Stimulated activated naive CD8-positive, alpha-beta T cell treated with anti-CD3 and anti-CD28 coated beads, Interleukin-15, amount 100 ng/mL, for 72 hours (primary cell): ENCODE measurements at regions not wholly inside any gene's neighbourhood (a gene's known extent, or its start where the extent isn't known, plus 50 kb on each side); places are given as distances from the start of the nearest gene placed in this dataset.
A peak's percentile ranks its signal among the peaks of the same experiment; 100 is the strongest.
"Not testable (repeated sequence)": the region's sequence is repeated elsewhere in the genome, so short reads cannot be mapped to it uniquely, and the experiment has no call there.

Source experiments
- ATAC-seq: fragments of 150-1000 bp; cut with Tn5 transposase; 2 replicates; pipeline ENCODE4 v1.10.0; 2021; ENCODE audit warnings: mild to moderate bottlenecking, moderate library complexity
- DNase-seq, 2 donors: peaks; one replicate each; pipeline ENCODE4 v3.0.0; 2021 to 2022
- H3K27ac Mint-ChIP-seq, 2 donors: one replicate each; pipeline ENCODE4 v1.8.0; 2022; ENCODE audit warnings: mild to moderate bottlenecking in 2 of 2, mixed read lengths in 2 of 2, moderate library complexity in 2 of 2
- H3K27me3 Mint-ChIP-seq: one replicate; pipeline ENCODE4 v1.8.0; 2022; ENCODE audit warnings: mixed read lengths
- H3K4me1 Mint-ChIP-seq: one replicate; pipeline ENCODE4 v1.8.0; 2022; ENCODE audit warnings: mild to moderate bottlenecking, mixed read lengths
- H3K4me3 Mint-ChIP-seq, 2 donors: one replicate each; pipeline ENCODE4 v1.8.0; 2022; ENCODE audit warnings: mild to moderate bottlenecking in 2 of 2, mixed read lengths in 2 of 2, moderate library complexity in 1 of 2
- H3K9me3 Mint-ChIP-seq, 2 donors: one replicate each; pipeline ENCODE4 v1.8.0; 2022; ENCODE audit warnings: mixed read lengths in 2 of 2

DNA sequence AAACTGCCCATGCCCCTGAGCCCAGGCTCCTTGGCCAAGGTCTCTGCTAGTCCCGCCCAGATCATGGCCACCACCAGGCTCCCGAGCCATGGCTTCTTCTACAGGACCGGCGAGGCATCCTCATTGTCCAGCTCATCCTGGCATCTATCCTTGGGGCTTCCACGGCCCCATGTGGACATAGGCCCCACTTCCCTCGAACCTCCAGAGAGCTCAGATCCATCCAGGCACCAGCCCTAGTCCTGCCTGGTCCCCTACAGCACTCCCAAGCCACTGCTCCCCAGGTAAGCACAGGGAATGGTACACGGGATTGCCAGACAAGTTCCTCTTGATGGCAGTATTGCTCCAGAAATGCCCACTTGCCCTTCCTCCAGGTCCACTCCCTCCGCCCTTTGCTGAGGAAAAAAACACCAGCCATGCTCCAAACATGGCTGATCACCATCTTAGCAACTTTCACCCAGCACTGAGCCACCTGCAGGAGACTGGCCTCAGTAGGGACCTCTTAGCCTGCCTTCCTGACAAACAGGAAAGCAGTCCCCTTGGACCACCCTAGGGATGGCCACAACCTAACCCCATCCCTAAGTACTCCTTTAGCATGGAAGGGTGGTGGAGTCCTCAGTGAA lies 272.1 kb upstream of the AGTR2 start:
- peak overlapping the region in 1 of 2 donors; percentile 27 for H3K27ac Mint-ChIP-seq
- peaks cover 0 to 13% of the 10 kb centered on the region in 2 donors for H3K9me3 Mint-ChIP-seq
- H3K4me3 Mint-ChIP-seq, result no peak overlapping the region
- H3K27me3 Mint-ChIP-seq, result no peaks in the 10 kb centered on the region
- H3K4me1 Mint-ChIP-seq, result no peaks in the 10 kb centered on the region
- ATAC-seq, result no peak
- DNase-seq, result no peak

DNA sequence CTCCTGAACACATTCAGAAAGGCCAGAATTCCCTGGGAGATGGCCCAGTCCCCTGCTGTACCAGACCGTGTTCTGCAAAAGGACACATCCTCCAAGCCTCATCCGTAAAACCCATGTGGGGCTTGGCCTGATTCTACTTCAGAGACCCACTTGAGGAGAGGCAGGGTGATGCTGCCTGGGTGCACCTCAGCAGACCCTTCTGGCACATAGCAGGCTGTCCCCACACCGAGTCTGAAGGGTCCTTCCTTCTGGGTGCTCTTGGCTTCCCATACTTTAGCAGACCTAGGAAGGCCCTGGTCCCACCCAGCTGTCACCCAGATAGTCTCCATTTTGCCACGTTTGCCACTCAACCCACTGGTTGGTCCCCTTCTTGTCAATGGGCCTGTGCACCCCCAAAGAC lies 270.1 kb upstream of the AGTR2 start:
- Mint-ChIP-seq H3K27ac (no peak overlapping the region), H3K9me3 (peaks cover 0 to 13% of the 10 kb centered on the region in 2 donors), H3K27me3 (no peaks in the 10 kb centered on the region), H3K4me3 (no peak overlapping the region), H3K4me1 (no peaks in the 10 kb centered on the region)
- no peak for ATAC-seq
- no peak for DNase-seq

GRCh38 chrX:115901241-115901640 lies 269.3 kb upstream of the AGTR2 start:
- Mint-ChIP-seq H3K27ac (no peak overlapping the region), H3K4me1 (no peaks in the 10 kb centered on the region), H3K4me3 (no peak overlapping the region), H3K27me3 (no peaks in the 10 kb centered on the region), H3K9me3 (peaks cover 0 to 13% of the 10 kb centered on the region in 2 donors)
- DNase-seq, result no peak
- no peak for ATAC-seq

GRCh38 chrX:115902995-115903394 lies 267.5 kb upstream of the AGTR2 start:
- Mint-ChIP-seq H3K27me3 (no peaks in the 10 kb centered on the region), H3K4me1 (no peaks in the 10 kb centered on the region), H3K27ac (no peak overlapping the region), H3K9me3 (peaks cover 0 to 13% of the 10 kb centered on the region in 2 donors), H3K4me3 (no peak overlapping the region)
- no peak for ATAC-seq
- no peak for DNase-seq

- no peak for ATAC-seq
- no peak overlapping the region for H3K4me3 Mint-ChIP-seq
- H3K4me1 Mint-ChIP-seq, result no peaks in the 10 kb centered on the region
- DNase-seq, result no peak
- no peak overlapping the region for H3K27ac Mint-ChIP-seq
- no peaks in the 10 kb centered on the region for H3K27me3 Mint-ChIP-seq
- peaks cover 0 to 7% of the 10 kb centered on the region in 2 donors for H3K9me3 Mint-ChIP-seq
Observed at GRCh38 chrX:115906276-115906675, 264.3 kb upstream of the AGTR2 start.

GRCh38 chrX:115906881-115907280 lies 263.7 kb upstream of the AGTR2 start:
- Mint-ChIP-seq H3K9me3 (peaks cover 0 to 3% of the 10 kb centered on the region in 2 donors), H3K27me3 (no peaks in the 10 kb centered on the region), H3K4me1 (no peaks in the 10 kb centered on the region), H3K27ac (no peak overlapping the region), H3K4me3 (no peak overlapping the region)
- DNase-seq, result no peak
- ATAC-seq, result no peak

- H3K4me3 Mint-ChIP-seq, result no peak overlapping the region
- H3K27me3 Mint-ChIP-seq, result no peaks in the 10 kb centered on the region
- H3K27ac Mint-ChIP-seq, result no peak overlapping the region
- ATAC-seq, result no peak
- H3K4me1 Mint-ChIP-seq, result no peaks in the 10 kb centered on the region
- DNase-seq, result no peak
- H3K9me3 Mint-ChIP-seq, result no peaks in the 10 kb centered on the region
Observed at GRCh38 chrX:115909017-115909416, 261.5 kb upstream of the AGTR2 start.

DNA sequence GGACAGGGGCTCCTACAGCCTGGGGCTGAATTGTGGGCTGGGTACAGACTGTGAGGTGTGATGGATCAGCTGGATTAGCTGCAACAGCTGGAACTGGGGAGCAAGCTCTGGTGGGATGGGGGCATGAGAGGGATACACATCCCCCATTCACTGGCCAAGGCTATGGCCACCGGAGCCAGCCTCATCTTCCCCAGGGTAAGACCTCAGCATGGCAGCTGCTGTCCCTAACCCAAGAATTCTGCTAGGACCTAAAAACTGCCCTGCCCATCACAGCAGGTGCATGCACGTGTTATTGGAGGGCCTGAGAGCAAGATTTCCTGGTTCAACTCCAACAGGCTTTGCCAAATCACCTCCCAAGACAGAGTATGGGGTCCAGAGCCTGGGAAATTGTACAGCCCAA lies 258.6 kb upstream of the AGTR2 start:
- no peaks in the 10 kb centered on the region for H3K4me1 Mint-ChIP-seq
- no peaks in the 10 kb centered on the region for H3K27me3 Mint-ChIP-seq
- no peaks in the 10 kb centered on the region for H3K9me3 Mint-ChIP-seq
- ATAC-seq, result no peak
- no peak overlapping the region for H3K4me3 Mint-ChIP-seq
- H3K27ac Mint-ChIP-seq, result no peak overlapping the region
- no peak for DNase-seq

DNA sequence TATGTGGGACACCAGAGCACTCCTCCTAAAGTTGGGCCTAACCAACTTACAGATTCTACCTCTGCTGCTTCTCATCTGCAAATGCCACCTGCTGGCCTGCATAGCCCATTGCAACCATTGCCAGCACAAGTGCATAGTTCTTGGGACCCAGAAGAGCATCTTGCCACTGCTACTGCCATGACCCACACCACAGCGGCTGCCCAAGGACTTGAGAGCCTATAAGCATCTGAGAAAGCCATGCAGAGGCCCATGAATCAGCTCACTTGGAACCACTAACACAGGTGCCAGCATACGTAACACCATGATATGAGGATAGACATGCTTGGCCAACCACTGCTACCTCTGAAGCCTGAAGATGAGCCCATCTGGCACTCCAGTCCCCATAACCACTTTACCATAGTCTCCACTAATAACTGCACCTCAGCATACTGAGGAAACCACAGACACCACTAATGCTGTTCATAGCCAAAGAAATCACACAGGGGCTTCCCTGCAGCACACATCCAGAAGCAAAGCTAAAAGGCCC lies 258.1 kb upstream of the AGTR2 start:
- Mint-ChIP-seq H3K4me1 (no peaks in the 10 kb centered on the region), H3K4me3 (no peak overlapping the region), H3K9me3 (no peaks in the 10 kb centered on the region), H3K27ac (no peak overlapping the region), H3K27me3 (no peaks in the 10 kb centered on the region)
- ATAC-seq (no peak), DNase-seq (no peak)

DNA sequence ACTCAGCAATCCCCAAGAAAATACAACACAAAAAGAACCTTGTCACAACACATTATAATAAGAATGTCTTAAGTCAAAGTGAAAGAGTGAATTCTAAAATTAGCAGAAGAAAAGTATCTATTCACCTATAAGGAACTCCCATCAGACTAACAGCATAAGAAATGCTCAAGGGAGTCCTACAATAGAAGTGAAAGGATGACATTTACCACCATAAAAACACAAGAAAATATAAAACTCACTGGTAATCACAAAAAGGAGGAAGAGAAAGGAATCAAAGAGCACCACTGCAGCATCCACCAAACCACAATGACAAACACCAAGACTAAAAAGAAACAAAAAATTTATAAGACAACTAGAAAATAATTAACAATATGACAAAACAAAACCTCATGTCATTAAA lies 257.0 kb upstream of the AGTR2 start:
- no peak overlapping the region for H3K27ac Mint-ChIP-seq
- ATAC-seq (no peak), DNase-seq (no peak)
- H3K4me3 Mint-ChIP-seq, result no peak overlapping the region
- no peaks in the 10 kb centered on the region for H3K4me1 Mint-ChIP-seq
- no peaks in the 10 kb centered on the region for H3K27me3 Mint-ChIP-seq
- no peaks in the 10 kb centered on the region for H3K9me3 Mint-ChIP-seq

DNA sequence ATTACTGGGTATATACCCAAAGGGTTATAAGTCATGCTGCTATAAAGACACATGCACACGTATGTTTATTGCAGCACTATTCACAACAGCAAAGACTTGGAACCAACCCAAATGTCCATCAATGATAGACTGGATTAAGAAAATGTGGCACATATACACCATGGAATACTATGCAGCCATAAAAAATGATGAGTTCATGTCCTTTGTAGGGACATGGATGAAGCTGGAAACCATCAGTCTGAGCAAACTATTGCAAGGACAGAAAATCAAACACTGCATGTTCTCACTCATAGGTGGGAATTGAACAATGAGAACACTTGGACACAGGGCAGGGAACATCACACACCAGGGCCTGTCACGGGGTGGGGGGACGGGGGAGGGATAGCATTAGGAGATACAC lies 254.9 kb upstream of the AGTR2 start:
- H3K27me3 Mint-ChIP-seq, H3K4me3 Mint-ChIP-seq, H3K27ac Mint-ChIP-seq, ATAC-seq, DNase-seq, H3K9me3 Mint-ChIP-seq, H3K4me1 Mint-ChIP-seq: not testable (repeated sequence)

DNA sequence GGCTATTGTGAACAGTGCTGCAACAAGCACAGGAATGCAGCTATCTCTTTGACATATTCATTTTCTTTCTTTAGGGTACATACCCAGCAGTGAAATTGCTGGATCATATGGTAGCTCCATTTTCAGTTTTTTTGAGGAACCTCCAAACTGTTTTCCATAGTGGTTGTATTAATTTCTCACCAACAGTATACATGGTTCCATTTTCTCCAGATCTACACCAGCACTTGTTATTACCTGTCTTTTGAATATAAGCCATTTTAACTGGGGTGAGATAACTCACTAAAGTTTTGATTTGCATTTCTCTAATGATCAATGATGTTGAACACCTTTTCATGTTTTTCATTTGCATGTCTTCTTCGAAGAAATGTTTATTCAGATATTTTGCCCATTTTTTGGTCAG lies 241.1 kb upstream of the AGTR2 start:
- Mint-ChIP-seq H3K4me1 (no peaks in the 10 kb centered on the region), H3K27ac (no peak overlapping the region), H3K9me3 (peaks cover 0 to 18% of the 10 kb centered on the region in 2 donors), H3K27me3 (no peaks in the 10 kb centered on the region), H3K4me3 (no peak overlapping the region)
- no peak for ATAC-seq
- DNase-seq, result no peak

- Mint-ChIP-seq H3K27ac (no peak overlapping the region), H3K27me3 (no peaks in the 10 kb centered on the region), H3K4me1 (no peaks in the 10 kb centered on the region), H3K4me3 (no peak overlapping the region), H3K9me3 (no peaks in the 10 kb centered on the region)
- DNase-seq, result no peak
- ATAC-seq, result no peak
Observed at GRCh38 chrX:115936008-115936407, 234.5 kb upstream of the AGTR2 start.

DNA sequence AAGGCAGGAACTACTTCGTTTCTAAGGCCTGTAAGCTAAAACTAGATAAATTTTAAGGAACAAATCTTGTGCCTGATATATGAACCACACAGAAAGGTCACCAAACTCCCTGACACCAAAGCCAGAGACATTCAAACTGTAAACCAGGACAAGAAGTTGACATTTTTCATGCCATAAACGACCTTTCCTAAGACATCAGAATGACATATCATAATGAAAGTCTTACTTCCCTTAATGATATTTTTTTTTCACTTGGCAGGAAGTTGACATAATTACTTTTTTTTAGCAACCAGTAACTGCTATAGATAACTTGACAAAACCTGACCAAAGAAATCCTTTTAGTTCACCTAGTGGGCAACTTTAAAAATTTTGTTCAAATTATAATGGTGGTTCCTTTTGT lies 231.5 kb upstream of the AGTR2 start:
- H3K4me3 Mint-ChIP-seq, result no peak overlapping the region
- no peak overlapping the region for H3K27ac Mint-ChIP-seq
- H3K4me1 Mint-ChIP-seq, result no peaks in the 10 kb centered on the region
- no peaks in the 10 kb centered on the region for H3K27me3 Mint-ChIP-seq
- H3K9me3 Mint-ChIP-seq, result peaks cover 0 to 5% of the 10 kb centered on the region in 2 donors
- DNase-seq (no peak), ATAC-seq (no peak)

GRCh38 chrX:115939636-115940160 lies 230.8 kb upstream of the AGTR2 start:
- DNase-seq (no peak), ATAC-seq (no peak)
- no peaks in the 10 kb centered on the region for H3K4me1 Mint-ChIP-seq
- H3K9me3 Mint-ChIP-seq, result peaks cover 0 to 5% of the 10 kb centered on the region in 2 donors
- H3K27me3 Mint-ChIP-seq, result no peaks in the 10 kb centered on the region
- H3K4me3 Mint-ChIP-seq, result no peak overlapping the region
- no peak overlapping the region for H3K27ac Mint-ChIP-seq

DNA sequence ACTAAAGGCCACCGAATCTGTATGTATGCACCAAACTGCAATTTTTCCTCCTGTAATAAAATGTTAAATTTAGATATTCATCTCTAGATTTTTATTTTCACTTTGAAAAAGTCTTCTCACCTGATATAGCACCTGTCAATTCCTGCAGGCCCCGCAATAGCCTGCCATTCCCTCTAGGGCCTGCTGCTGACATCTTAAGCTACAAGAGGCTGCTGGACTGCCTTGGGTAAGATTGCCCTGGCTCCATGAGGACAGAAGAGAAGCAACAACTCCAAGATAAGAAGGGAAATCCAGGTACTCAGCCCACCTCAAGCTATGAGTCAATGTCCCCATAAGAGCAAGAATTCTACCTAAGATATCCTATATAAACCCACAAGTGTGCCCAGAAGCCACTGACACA lies 230.2 kb upstream of the AGTR2 start:
- ATAC-seq (no peak), DNase-seq (no peak)
- Mint-ChIP-seq H3K4me1 (no peaks in the 10 kb centered on the region), H3K4me3 (no peak overlapping the region), H3K9me3 (peaks cover 0 to 5% of the 10 kb centered on the region in 2 donors), H3K27ac (no peak overlapping the region), H3K27me3 (no peaks in the 10 kb centered on the region)

- H3K9me3 Mint-ChIP-seq, result peaks cover 0 to 5% of the 10 kb centered on the region in 2 donors
- H3K4me1 Mint-ChIP-seq, result no peaks in the 10 kb centered on the region
- H3K27ac Mint-ChIP-seq, result no peak overlapping the region
- H3K27me3 Mint-ChIP-seq, result no peaks in the 10 kb centered on the region
- DNase-seq, result no peak
- no peak for ATAC-seq
- no peak overlapping the region for H3K4me3 Mint-ChIP-seq
Observed at GRCh38 chrX:115940888-115941332, 229.6 kb upstream of the AGTR2 start.
